ENCODE measurements at regions not wholly inside any gene's neighbourhood (a gene's known extent, or its start where the extent isn't known, plus 50 kb on each side); places are given as distances from the start of the nearest gene placed in this dataset.

- no peak for TF ChIP-seq CTCF (IDR thresholded peaks at IDR 0.05; ENCODE audit: insufficient read depth, low read length, poor library complexity, severe bottlenecking)
- no peak for TF ChIP-seq EZH2phosphoT487 (conservative IDR thresholded peaks at IDR 0.05; ENCODE audit: low read length)
These were observed 820.6 kb upstream of the KCND2 start for GRCh38 chr7:119452401-119452800.
